Psoas muscle (tissue), 7 donors: ENCODE measurements at regions not wholly inside any gene's neighbourhood (a gene's known extent, or its start where the extent isn't known, plus 50 kb on each side); places are given as distances from the start of the nearest gene placed in this dataset.

Experiments used
- ATAC-seq, 4 donors: fragments of 200-7000 bp; cut with Tn5 transposase; one replicate each; pipeline ENCODE4 v1.9.1; 2020; ENCODE audit warnings: moderate library complexity in 3 of 4, mild to moderate bottlenecking in 2 of 4
- DNase-seq, 2 donors: peaks; one replicate each; pipeline ENCODE4 v3.0.0-alpha.2; 2020
- H3K27ac ChIP-seq: fragments of 200-600 bp; one replicate; pipeline ENCODE4 v1.8.0; 2022
- H3K27me3 ChIP-seq, 3 donors: fragments of 200-600 bp in 1 of 3; one replicate each; pipeline versions ENCODE4 v1.6.1 to v1.8.0; 2013 to 2022; ENCODE audit warnings: low read length in 2 of 3, mild to moderate bottlenecking in 2 of 3, moderate library complexity in 1 of 3; ENCODE audit not compliant: insufficient read depth in 3 of 3
- H3K36me3 ChIP-seq, 2 donors: fragments of 200-600 bp in 1 of 2; one replicate each; pipeline versions ENCODE4 v1.6.1 to v1.8.0; 2013 to 2022; ENCODE audit warnings: low read depth in 1 of 2, mild to moderate bottlenecking in 1 of 2, moderate library complexity in 1 of 2; ENCODE audit not compliant: insufficient read depth in 1 of 2
- H3K4me1 ChIP-seq: fragments of 200-600 bp; one replicate; pipeline ENCODE4 v1.8.0; 2022
- H3K4me3 ChIP-seq: fragments of 200-600 bp; one replicate; pipeline ENCODE4 v1.8.0; 2022; ENCODE audit warnings: mild to moderate bottlenecking
- H3K9me3 ChIP-seq: fragments of 200-600 bp; one replicate; pipeline ENCODE4 v1.8.0; 2022
- CTCF ChIP-seq: fragments of 200-600 bp; IDR thresholded peaks from one replicate; pipeline ENCODE4 v1.8.0; 2022; ENCODE audit warnings: antibody characterized with exemption
- WGBS, 3 donors: extraction: QIAGEN DNeasy Blood & Tissue Kit; methylation state at CpG; one replicate each; pipeline versions ENCODE4 v1.1.6 to v1.1.7; 2013; 5-methylcytosine and 5-hydroxymethylcytosine counted together
- intact Hi-C, 2 donors: fragments of 100-400 bp; cut with DNase I; formaldehyde crosslinking; loops; one replicate each; pipeline versions ENCODE4 v1.11.0 to v1.14.2; 2022
- donor health status: healthy with polysubstance abuse.
- donor health status: DM: no; HTN: no; CAD: no; lungs with moderate emphysema.
- donor health status: Bipolar disorder and iron deficiency.
- donor health status: healthy.
- donor health status: DM: yes; HTN: yes; CAD: no.
- donor health status: DM: no; HTN: no; CAD: no.
- donor health status: DM: yes; HTN: yes; CAD: no.

DNA sequence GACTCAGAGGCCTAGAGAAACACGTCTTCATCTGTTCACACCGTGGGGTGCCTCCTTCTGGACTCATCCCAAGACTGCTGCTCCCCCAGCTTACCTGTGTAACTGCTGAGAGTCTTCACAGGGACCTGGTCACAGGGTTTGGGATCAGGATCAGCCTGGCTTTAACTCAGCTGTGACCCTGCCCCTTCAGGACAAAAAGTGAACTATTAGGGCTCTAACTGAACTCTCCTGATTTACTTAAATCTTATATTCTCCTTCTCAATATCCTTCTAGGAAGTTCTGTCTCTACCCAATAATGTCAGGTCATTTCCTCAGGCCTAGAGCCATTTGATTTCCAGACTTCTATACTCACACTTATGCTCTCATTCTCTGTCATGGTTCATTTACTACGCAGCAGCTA is 108.4 kb downstream of the ZNF280B start:
- Histone ChIP-seq H3K27ac (no peak overlapping the region), H3K9me3 (no peaks in the 10 kb centered on the region), H3K4me1 (no peaks in the 10 kb centered on the region), H3K27me3 (peaks cover 0 to 18% (median 0%) of the 10 kb centered on the region in 3 donors), H3K4me3 (no peak overlapping the region), H3K36me3 (no peaks in the 10 kb centered on the region)
- DNase-seq (no peak), ATAC-seq (no peak)
- 63 to 71% (median 65%) methylated on average over 3 of the region's 3 CpGs for WGBS, 3 donors
- intact Hi-C loops: no loop called here
- no peak for TF ChIP-seq CTCF

DNA sequence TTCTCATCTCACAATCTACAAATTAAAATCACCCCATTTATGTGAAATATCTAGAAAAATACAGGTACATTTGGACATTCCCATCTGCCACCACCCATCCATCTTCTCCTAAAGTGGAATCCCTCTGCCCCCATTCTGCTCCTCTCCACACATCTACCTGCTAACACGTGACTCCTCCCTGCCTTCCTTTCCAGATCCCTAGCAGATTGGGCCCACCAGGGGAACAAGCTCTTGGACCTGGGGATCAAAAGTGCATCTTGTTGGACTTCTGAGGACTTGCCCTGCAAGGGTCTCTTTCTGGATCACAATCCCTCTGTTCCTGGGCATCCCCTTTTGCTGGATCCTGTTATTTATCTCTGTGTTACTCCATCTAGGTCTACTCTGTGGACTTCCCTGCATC is 107.6 kb downstream of the ZNF280B start:
- 68 to 89% (median 77%) methylated on average over 1 of the region's 1 CpG for WGBS, 3 donors
- no peak overlapping the region for H3K4me3 ChIP-seq
- no peaks in the 10 kb centered on the region for H3K4me1 ChIP-seq
- H3K9me3 ChIP-seq: no peaks in the 10 kb centered on the region
- intact Hi-C loops: no loop called here
- TF ChIP-seq CTCF: no peak
- ATAC-seq (no peak), DNase-seq (no peak)
- H3K36me3 ChIP-seq: no peaks in the 10 kb centered on the region
- H3K27ac ChIP-seq: no peak overlapping the region
- H3K27me3 ChIP-seq: peaks cover 0 to 18% (median 0%) of the 10 kb centered on the region in 3 donors

DNA sequence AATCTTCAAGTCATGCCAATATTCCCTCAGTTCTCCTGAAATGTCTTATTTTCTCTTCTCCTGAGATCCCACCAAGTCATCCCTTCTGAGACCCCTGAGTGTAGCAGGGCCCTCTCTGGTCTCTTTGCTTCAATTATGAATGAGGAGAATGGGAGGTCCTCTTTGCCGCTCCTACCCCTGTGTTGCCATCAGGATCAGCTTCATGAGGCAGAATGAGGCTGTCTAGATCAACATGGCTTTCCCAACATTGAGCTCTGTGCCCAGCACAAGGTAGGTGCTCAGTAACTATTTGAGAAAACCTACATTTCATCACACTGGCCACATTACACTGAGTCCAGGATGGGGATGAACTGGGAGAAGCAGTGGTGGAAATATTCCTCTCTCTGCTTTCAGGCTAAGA is 107.2 kb downstream of the ZNF280B start:
- WGBS, 3 donors: 96 to 100% (median 100%) methylated on average over 1 of the region's 1 CpG
- Histone ChIP-seq H3K27me3 (peaks cover 0 to 15% (median 0%) of the 10 kb centered on the region in 3 donors), H3K36me3 (no peaks in the 10 kb centered on the region), H3K4me3 (no peak overlapping the region), H3K4me1 (no peaks in the 10 kb centered on the region), H3K9me3 (no peaks in the 10 kb centered on the region), H3K27ac (no peak overlapping the region)
- ATAC-seq (no peak), DNase-seq (no peak)
- intact Hi-C loops: no loop called here
- TF ChIP-seq CTCF: no peak

DNA sequence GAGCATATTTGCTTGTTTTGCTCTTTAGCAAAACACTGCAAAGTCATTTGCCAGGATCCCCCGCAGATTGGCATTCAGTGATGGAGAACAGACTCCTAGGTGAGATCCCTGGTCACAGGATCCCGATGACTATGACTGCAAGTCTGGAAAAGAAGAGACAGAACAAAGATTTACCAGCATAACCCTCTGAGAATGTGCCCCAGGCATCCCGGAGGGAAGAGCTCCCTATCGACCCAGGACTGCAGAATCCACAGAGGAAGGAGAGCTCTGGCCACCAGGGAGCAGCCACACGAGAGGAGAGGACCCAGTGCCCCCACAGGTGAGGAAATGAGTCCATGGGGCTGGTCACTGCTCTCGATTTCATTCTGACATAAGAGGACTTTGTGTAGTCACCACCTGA is 105.2 kb downstream of the ZNF280B start:
- Histone ChIP-seq H3K4me3 (no peak overlapping the region), H3K27ac (no peak overlapping the region), H3K4me1 (no peaks in the 10 kb centered on the region), H3K27me3 (peaks cover 0 to 3% (median 0%) of the 10 kb centered on the region in 3 donors), H3K36me3 (no peaks in the 10 kb centered on the region), H3K9me3 (no peaks in the 10 kb centered on the region)
- WGBS, 3 donors: 72 to 75% (median 74%) methylated on average over 6 of the region's 6 CpGs
- no peak for ATAC-seq
- intact Hi-C loops: no loop called here
- TF ChIP-seq CTCF: no peak
- DNase-seq: no peak

- H3K27ac ChIP-seq: no peak overlapping the region
- H3K4me3 ChIP-seq: no peak overlapping the region
- no peaks in the 10 kb centered on the region for H3K36me3 ChIP-seq
- H3K9me3 ChIP-seq: no peaks in the 10 kb centered on the region
- WGBS, 3 donors: 85 to 89% (median 88%) methylated on average over 4 of the region's 4 CpGs
- H3K27me3 ChIP-seq: peaks cover 0 to 3% (median 3%) of the 10 kb centered on the region in 3 donors
- ATAC-seq: no peak
- no peak for DNase-seq
- H3K4me1 ChIP-seq: no peaks in the 10 kb centered on the region
- no peak for TF ChIP-seq CTCF
- intact Hi-C loops: no loop called here
Observed at GRCh38 chr22:22403771-22404170, 104.8 kb downstream of the ZNF280B start.
